ENCODE measurements at regions not wholly inside any gene's neighbourhood (a gene's known extent, or its start where the extent isn't known, plus 50 kb on each side); places are given as distances from the start of the nearest gene placed in this dataset.
A peak's percentile ranks its signal among the peaks of the same experiment; 100 is the strongest.

DNA sequence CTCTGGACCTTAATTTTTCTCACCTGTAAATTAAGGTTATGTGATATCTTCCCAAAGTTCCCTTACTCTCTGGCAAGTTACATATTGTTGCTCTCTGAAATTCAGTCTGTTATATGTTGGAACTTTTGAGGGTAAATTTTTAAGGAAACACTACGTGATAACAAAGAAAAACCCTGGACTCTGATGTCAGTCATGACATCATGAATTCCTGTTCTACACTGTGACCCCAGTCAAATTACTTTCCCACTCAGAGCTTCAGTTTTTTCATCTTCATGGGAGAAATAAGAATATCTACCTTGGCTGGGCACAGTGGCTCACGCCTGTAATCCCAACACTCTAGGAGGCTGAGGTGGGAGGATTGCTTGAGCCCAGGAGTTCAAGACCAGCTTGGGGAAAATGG, 164.6 kb upstream of the RALGAPA2 start:
- no peak for DNase-seq (ENCODE audit: low read depth)

DNA sequence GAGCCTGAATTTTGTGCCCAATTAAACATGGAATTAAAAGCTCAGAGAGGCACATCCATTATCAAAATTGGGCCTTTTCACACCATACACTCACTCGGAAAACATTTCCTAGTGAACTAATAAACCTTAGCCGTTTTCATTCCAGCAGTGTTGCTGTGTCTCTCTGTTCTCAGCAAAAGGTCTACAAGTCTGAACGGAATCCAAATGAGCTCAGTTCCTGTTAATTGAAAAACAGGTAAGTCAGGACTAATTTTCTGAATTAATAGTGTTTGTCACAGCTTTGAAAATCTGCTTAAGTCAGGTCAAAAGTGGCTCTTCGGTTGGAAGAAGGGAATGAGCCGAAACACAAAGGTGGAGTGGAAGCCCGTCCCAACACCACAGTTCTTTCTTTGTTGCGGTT, 163.3 kb upstream of the RALGAPA2 start:
- DNase-seq (ENCODE audit: low read depth): no peak

DNA sequence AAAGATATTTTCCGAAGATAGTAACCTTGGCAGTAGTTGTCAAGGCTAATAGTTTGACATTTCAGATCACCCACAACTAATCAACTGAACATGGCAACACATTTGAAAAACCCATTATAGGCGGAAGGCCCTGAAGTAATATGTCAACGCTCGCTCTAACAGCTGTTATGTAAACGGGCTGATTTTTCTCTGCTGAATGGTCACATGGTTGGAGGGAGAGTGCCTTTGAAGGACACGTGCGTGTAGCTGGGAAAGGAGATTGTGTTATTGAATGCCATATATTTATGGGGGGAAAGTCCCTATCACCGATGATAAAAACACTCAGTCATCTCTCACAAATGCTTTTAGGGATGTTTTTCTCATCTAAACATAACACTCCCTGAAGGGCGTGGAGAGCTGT, 160.0 kb upstream of the RALGAPA2 start:
- no peak for DNase-seq (ENCODE audit: low read depth)

DNA sequence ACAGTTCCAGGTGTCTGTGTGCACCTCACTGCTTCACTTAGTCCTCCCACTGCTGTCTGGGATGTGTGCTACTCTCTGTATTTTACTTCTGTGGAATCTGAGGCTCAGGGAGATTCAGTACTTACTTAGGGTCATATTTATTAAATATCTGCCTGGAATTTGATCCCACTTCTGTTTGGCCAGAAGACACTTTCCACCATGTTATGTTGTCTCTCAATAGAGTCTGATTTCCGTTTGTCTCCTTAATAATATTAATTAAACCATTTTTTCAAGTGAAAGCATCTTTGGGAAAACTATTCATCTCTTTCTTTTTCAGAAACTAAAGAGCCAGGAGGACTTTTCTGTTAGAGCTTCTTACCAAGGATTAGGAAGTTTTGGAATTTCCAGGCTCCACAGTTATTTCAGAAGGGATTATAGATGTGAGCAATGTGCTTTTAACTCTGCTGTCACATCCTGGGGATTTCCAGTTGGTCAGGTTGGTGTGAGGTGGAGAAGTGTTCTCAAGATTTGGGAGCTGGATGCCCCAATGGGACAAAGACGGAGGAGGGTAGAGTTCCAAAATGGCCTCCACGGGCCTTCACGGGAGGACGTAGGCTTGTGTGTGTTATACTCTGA, 156.8 kb upstream of the RALGAPA2 start:
- no peak for DNase-seq (ENCODE audit: low read depth)

DNA sequence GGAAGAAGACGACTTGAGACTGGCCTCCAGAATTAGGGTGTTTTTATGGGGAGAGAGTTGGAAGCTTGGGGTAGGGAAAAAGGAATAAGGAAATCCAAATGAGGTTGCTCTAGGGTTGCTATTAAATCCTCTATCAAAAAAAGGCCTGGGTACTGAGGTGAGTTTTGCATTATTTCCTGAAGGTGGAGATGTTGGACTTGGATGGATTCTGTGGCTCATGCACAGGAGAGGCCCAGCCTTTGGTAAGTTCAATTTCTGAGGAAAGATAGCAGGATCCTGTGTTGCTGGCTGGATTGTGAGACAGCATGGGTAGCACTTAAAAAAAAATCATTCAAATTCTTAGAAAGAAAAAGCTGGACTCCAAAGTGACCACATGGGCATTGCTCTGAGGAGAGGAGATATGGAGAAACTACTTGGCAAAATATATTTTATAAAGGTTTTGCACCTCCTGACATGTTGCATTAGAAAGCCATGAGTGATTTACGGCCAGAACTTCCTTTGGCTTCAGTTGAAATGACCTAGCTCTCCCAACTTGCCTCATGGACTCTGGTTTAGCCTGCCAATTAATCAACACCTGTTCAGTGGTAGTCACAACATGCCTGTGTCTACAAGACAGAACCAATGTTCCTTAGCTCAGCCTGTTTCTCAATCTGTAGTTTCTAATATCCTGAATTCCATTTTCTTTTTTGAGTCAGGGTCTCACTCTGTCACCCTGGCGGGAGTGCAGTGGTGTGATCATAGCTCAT, 152.1 kb upstream of the RALGAPA2 start:
- no peak for DNase-seq (ENCODE audit: low read depth)

DNA sequence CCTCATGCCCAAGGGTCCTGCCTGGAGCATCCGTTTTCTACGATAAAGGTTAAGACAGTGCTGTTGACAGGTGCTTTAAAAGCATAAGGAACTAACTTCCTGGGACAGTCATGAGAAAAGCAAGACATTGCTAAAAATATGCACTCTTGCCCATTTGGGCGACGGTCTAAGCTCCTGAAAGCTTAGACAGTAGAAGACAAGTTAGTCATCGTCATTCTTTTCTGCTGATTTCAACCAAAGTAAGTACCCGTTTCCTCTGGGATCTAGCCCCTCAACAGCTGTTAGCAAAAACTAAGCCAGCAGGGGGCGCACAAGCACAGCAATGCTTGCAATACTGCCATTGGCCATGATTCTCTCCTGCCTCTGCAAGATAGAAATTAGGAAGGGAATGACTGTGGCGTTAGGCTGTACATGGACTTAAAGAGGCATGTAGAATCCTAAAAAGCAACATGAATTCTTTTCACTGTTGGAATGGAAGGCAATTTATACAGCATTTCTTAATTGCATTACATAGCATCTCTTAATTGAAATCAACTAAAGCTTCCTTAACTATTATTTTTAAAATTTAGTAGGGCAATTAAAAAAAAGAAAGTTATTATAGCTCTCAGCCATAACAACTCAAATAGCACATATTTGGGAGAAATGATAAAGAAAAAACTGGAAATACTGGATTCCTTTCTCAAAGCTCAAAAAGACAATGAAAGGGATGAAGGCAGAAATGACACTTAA, 147.8 kb upstream of the RALGAPA2 start:
- DNase-seq (ENCODE audit: low read depth): peak; percentile 56

DNA sequence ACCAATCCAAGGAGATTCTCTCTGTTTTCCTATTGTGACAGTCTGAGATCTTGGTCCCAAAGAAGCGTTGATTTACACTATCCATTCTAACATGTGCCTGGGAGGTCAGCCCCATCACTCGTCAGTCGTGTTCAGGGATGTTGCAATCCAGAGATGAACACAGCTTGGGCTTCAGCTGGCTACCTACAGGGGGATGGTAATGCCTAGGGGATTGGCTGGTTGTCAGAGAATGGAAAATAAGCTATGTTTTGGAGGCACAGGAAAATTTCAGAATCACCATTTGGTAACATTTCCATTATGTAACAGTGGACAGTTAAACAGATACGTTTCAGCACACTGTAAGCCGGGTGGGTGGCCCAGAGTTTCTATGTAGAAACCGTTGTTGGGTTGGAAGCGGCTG, 147.1 kb upstream of the RALGAPA2 start:
- DNase-seq (ENCODE audit: low read depth): no peak

DNA sequence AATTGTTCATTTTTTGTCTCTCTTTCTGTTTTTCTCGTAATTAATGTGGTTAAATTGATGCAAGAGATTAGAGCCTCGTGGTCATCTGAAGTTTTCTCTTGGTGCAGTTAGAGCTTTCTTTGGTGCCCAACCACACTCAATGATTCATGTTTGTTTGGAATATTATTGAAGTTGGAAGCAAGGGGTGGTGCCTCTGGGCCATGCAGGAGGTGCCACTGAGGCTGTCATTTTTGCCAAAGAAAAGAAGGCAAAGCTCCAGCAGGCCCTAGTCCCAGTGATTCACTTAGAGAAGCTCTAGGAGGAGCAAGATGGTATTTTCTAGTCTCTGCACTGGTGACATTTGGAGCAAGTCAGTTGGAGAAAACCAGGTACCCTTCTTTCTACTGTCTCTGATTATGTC, 144.5 kb upstream of the RALGAPA2 start:
- DNase-seq (ENCODE audit: low read depth): no peak

DNA sequence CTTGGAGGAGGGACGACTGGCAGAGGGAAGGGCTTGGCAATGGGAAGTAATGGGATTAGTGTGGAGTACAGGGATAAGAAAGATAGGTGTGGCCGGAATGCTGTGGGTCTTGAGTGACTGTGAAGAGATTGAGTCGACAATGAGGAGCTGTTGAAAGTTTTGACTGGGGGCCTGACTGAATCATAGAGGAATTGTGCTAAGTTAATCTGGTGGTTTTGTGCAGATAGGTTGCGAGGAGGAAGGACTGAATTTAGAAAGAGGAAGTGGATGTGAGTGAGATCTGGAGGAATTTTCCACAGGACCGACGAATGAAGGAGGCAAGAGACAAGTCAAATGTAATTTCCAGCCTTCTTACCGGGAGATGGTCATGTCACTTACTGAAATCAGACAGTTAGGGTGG, 143.9 kb upstream of the RALGAPA2 start:
- no peak for DNase-seq (ENCODE audit: low read depth)

DNA sequence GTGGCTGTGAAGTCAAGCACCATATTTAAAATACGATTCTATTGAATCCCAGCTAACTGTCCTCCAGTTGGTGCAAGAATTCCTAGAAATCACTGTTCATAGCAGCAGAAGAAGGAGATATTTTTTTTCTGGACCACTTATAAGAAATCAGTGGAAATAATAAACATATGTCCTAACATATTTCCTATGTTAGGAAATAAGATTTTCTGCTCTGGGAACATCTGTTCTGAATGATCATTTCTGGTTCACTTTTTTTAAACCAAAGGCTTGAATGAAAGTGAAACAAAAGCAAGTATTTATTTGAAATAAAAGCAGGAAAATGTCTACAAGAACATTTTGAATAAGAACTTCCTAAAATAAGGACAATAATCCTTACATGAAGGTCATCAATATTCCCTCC, 138.9 kb upstream of the RALGAPA2 start:
- no peak for DNase-seq (ENCODE audit: low read depth)

DNA sequence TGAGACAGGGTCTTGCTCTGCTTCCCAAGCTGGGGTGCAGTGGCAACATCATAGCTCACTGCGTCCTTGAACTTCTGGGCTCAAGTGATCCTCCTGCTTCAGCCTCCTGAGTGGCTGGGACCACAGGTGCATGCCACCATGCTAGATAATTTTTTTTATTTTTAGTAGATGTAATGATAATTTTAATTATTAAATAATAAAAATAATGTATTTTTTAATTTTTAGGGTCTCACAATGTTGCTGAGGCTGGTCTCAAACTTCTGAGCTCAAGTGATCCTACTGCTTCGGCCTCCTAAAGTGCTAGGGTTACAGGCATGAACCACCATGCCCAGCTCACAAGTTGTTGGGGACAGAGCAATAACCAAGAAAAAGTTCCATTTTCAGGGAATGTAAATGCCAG, 138.0 kb upstream of the RALGAPA2 start:
- DNase-seq (ENCODE audit: low read depth): no peak

DNA sequence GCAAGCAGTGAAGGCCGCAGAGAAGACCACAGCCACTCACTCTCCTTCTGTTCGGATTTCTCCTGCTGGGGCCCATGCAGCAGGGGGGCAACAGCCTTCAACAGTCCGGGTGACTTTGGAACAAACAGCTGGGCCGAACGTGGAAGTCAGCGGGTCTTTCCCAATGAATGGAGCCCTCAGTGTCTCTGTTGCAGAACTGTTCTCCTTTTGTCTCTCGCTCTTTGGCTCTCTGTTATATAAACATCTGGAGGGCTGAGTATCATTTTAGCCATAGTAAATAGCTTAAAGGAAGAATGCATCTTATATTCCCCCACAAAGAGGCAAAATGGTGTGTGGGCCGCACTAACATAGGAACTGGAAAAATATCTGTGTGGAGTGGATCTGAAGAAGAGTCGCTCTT, 136.7 kb upstream of the RALGAPA2 start:
- DNase-seq (ENCODE audit: low read depth): no peak

DNA sequence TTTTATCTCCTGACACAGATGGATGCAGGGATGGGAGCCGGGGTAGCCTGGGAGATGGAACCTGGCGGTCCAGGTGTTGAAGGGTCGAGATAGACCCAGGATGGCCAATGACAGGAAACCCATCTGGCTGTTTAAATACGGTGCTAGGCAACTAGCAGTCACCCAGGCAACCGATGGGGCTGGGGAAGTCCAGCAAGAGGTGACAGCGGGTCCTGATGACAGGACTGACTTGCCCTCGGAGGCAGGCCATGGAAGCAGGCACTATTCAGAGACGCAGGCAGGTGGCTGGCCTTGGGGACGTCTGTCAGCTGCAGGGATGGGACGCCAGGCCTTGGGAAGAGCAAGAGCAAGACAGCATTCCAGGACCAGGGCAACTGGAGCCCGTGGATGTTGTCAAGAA, 135.4 kb upstream of the RALGAPA2 start:
- DNase-seq (ENCODE audit: low read depth): no peak

DNA sequence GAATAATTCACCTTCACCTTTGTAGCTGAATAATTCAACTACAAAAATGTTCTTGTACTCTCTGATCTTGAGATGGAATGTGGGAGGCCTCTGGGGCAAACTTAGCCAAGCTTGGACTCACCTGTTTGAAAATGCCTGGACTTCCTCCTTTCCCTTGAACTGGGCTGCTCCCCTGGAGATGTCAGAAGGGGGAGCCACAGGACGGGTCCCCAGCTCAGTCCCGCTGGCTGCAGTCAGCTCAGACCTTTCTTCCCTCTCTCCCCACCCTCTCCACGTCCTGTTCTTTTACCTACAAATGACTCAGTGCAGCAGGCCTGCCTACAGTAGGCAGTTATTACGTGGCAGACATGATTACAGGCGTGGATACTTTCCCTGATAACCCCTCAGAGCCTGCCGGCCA, 131.5 kb upstream of the RALGAPA2 start:
- no peak for DNase-seq (ENCODE audit: low read depth)

DNA sequence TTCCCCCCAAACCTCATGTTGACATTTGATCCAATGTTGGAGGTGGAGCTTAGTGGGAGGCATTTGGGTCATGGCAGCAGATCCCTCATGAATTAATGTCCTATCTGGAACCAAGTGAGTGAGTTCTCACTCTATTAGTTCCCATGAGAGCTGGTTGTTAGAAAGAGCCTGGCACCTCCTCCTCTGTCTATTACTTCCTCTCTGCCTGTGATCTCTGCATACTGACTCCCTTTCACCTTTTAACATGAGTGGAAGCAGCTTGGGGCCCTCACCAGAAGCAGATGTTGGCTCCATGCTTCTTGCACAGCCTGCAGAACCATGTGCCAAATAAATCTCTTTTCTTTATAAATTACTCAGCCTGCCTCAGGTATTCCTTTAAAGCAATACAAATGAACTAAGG, 127.3 kb upstream of the RALGAPA2 start:
- no peak for DNase-seq (ENCODE audit: low read depth)

DNA sequence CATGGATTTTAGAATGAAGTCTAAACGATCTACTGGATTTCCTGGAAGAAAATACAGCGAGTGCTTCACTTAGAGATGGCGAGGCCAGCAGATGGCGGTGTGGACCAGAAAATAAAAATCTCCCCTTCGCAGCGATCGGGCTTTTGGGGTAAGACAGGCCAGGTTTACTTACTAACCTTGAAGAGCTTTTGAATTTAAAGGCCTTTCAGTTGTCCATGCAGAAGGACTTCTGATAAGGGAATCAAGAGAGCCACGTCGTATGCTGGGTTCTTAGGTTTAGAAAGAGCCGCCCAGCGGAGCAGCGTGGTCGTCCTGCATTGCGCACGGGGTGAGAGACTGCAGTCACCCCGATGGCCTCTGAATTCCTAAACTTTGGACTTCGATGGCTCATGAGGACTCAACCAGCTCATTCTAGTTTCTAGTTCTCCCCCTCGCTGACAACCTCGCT, 125.2 kb upstream of the RALGAPA2 start:
- DNase-seq (ENCODE audit: low read depth): peak; percentile 24

DNA sequence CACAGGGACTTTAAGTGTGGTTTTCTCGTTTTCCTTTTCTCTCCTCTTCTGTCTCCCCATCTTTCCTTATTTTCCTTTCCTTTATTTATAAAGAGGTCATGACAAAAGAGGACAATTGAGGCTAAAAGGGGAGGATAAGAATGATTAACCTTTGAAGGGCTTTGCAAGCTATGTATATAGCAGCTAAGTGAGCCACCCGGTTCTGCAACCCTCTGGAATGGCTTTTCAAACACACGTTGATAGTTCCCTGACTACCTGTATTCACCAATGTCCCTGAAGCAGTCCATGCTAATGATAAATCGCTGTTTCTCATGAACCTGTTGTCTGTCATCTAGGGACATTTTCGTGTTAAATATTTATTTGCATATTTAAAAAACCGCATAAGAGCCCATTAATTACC, 124.4 kb upstream of the RALGAPA2 start:
- DNase-seq (ENCODE audit: low read depth): no peak

DNA sequence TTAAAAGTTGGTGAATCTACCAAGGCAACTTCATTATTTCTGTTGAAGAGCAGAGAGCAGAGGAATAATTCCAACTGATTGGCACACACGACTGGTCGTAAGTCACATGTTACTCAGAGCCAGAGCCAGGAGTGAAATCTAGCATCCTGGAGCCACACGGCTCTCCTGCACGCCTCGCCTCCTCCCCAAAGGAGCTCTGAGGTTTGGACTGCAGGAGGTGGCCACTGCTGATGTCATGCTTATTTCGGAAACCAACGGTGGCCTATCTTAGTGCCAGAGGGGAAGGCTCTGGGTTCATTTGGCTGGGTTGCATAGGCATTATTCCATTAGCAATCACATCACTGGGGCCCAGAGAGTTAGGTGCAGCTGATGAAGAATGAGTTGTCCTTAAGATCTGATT, 123.5 kb upstream of the RALGAPA2 start:
- DNase-seq (ENCODE audit: low read depth): no peak

DNA sequence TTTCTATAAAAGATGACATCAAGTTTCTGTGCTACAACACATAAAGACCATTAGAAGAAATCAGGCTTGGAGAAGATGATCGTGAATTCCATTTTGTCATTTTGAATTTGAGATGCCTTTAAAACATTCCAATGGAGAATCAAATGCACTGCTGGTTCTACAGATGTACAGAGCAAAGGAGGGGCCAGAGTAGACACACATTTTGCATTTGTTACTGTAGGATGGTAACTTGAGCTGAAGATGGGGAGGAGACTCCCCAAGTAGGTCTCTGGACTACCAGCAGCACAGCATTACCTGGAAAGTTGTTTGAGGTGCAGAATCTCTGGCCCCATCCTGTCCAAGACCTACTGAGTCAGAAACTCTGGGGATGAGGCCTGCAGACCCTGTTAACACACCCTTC, 121.6 kb upstream of the RALGAPA2 start:
- no peak for DNase-seq (ENCODE audit: low read depth)

DNA sequence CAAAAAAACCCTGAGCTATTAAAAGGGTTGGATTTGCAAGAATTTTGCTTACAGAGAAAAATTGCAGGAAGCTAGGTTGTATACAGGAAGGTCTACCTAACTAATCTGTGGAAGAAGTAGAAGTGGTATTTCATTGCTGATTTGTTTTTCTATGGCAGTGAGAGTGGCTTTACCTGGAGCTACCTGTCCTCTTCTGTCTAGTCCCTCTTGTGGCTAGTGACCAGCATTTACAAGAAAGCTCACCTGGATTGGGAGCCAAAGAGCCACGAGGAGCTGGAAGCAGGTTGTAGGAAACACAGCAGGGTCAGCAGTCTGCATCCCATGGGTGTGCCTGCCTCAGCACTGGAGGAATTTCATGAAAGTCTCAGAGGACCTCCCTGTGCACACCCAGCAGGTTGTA, 120.3 kb upstream of the RALGAPA2 start:
- no peak for DNase-seq (ENCODE audit: low read depth)

DNA sequence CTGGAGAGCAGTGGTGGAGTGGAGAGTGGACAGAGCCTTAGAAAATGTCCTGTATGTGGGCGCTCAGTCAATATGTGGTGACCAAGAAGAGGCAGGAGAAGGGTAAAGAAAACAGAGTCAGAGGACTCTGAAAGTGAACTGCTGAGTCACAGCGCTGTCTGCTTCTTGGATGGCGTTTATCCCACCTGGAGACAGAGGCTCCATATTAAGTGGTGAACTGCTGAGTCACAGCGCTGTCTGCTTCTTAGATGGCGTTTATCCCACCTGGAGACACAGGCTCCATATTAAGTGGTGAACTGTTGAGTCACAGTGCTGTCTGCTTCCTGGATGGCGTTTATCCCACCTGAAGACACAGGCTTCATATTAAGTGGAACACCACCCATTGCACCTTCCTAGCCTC, 119.3 kb upstream of the RALGAPA2 start:
- DNase-seq (ENCODE audit: low read depth): no peak

DNA sequence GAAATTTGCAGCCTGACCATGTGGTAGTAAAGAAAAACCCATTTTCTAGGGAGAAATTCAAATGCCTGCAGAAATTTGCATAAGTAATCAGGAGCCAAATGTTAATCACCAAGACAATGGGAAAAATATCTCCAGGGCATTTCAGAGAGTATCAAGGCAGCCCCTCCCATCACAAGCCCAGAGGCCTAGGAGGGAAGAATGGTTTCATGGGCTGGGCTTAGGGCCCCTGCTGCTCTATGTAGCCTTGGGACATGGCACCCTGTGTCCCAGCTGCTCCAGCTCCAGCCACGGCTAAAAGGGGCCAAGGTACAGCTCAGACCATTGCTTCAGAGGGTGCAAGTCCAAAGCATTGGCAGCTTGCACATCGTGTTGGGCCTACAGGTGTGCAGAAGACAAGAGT, 117.2 kb upstream of the RALGAPA2 start:
- DNase-seq (ENCODE audit: low read depth): no peak

DNA sequence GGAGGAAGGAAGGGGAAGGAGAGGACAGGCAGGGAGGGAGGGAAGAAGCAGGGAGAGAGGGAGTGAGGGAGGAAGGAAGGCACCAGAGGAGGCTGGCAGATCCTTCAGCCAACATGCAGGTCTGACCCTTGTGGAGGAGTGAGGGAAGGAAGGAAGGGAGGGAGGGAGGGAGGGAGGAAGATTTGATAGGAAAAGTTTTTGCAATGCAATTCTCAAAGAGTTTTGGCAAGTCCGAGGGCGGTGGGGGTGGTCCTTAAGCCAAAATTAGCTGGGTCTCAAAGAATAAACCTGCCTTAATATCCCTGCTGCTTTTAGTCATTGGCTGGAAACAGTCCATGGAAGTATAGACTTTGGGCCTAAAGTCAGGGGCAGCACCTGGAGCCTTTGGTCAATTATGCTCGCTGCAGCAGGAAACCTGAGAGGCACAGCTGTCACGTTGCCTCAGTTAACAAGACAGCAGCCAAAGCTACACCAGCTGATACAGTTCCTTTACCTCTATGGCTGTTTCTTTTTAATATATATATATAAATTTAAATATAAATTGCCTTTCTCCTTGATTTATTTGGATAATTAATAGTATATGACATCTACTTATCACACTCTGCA, 115.7 kb upstream of the RALGAPA2 start:
- DNase-seq (ENCODE audit: low read depth): no peak

All from fibroblast of gingiva (primary cell).